GM18520 (cell line): ENCODE measurements at regions not wholly inside any gene's neighbourhood (a gene's known extent, or its start where the extent isn't known, plus 50 kb on each side); places are given as distances from the start of the nearest gene placed in this dataset.
"Not testable (repeated sequence)": the region's sequence is repeated elsewhere in the genome, so short reads cannot be mapped to it uniquely, and the experiment has no call there.

Source experiments
- ATAC-seq: cut with Tn5 transposase; IDR thresholded peaks from one replicate; pipeline ENCODE4 v1.9.1; 2021; ENCODE audit not compliant: unreplicated experiment

- ATAC-seq = no peak
These were observed 104.5 kb upstream of the UGP2 start for GRCh38 chr2:63737081-63737751.

DNA sequence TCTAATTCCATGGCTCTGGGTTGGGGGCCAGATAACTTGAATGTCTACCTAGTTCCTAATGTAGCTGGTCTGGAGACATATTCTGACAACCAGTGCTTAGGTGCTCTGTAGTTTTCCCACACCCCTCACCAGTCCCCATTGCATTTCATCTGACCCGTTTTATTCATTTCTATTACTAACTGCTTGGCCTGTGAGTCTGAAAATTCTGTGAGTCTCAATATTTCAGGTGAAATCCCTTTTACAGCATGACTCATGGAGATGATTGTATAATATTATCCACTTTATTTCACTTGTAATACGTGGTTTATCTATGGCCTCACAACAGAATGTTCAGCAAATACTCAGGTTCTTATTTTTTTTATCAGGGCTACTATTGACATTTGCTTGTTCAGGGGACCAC is 103.7 kb upstream of the UGP2 start:
- ATAC-seq = no peak

- not testable (repeated sequence) for ATAC-seq
These were observed 102.5 kb upstream of the UGP2 start for GRCh38 chr2:63739180-63739579.

DNA sequence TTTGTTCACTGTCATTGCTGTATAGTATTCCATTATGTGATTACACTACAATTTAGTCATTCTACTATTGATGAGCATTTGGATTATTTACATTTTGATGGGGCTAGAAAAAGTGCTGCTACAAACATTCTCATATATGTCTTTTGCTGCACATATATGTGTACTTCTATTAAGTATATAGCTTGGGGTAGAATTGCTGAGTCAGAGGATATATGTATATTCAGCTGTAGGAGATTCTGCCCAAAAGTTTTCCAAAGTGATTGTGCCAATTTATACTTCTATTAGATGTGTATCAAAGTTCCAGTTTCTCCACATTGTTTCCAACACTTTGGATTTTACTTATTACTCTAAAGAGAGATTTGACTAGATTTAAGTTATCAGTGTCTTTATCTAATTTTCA is 101.7 kb upstream of the UGP2 start:
- ATAC-seq = no peak

DNA sequence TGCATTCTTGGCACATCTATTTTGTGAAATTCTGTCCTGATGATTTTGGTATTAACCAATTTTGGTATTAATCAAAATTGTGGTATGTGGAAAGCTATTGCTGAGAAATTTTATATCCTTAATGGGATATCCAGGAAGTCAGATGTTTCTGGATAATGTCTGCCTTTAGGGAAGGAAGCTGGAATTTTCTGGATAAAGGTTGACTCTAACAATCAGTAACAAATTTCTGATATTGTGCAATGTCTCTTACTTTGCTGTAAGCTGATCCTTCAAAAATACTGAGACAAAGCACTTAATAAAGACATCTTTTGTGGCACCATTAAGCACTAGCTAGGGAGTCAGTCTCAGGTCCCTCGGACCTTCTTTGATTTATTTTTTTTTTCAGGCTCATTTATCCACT is 100.8 kb upstream of the UGP2 start:
- ATAC-seq = no peak

GRCh38 chr2:63741884-63742579 is 99.7 kb upstream of the UGP2 start:
- no peak for ATAC-seq

DNA sequence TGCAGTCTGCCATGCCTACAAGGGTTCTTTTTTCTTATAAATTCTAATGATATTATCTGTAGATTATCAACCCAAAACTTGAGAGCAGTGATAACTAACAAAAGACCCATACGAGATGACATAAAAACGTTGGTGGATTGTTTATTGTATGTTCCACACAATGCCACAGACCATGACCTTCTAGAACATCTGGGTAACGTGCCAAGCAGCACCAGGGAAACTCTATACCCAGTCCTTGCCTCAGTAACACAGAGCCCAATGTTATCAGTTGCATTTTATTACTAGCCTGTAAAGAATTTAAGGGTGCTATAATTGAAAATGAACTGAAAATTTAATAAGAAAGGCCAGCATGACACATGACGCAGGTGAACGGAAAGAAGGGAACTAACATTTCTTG is 99.1 kb upstream of the UGP2 start:
- no peak for ATAC-seq

- ATAC-seq = no peak
These were observed 98.3 kb upstream of the UGP2 start for GRCh38 chr2:63743170-63743981.

GRCh38 chr2:63743982-63744966 is 97.4 kb upstream of the UGP2 start:
- ATAC-seq = no peak

GRCh38 chr2:63746548-63746947 is 95.1 kb upstream of the UGP2 start:
- not testable (repeated sequence) for ATAC-seq

DNA sequence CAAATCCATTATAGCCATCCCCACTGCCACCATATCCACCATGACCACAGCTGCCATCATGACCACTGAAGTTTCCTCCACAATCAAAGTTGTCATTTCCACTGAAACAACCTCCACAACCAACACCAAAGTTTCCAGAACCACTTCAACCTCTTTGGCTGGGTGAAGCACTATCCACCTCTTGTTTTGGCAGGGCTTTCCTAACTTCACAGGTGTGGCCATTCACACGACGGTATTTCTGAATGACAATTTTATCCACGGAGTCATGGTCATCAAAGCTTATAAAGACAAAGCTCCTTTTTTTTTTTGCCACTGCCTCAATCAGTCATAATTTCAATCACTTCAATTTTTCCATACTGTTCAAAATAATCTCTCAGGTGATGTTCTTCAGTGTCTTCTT is 89.8 kb upstream of the UGP2 start:
- ATAC-seq = no peak

GRCh38 chr2:63755216-63755615 is 86.5 kb upstream of the UGP2 start:
- ATAC-seq = no peak

- no peak for ATAC-seq
These were observed 85.7 kb upstream of the UGP2 start for GRCh38 chr2:63755965-63756364.

GRCh38 chr2:63763391-63763941 is 78.2 kb upstream of the UGP2 start:
- ATAC-seq = no peak

DNA sequence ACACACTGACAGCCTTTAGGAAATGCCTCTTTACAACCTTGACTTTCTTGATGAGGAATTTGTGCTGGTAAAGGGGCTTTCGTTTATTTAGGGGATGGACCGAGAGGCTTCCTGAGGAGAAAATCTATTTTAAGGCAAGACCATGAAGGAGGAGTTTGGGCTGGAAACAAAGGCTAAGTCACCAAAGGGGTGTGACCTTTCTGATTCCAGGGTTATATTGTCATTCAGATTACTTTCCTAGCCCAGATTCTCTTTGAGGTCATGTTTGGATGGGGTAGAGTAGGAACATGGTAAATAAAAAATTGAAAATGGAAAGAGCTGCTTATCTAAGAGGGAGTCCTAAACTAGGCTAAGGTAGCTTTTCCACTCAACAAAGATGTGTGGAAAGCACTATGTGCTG is 77.1 kb upstream of the UGP2 start:
- ATAC-seq = no peak

- ATAC-seq = no peak
These were observed 76.6 kb upstream of the UGP2 start for GRCh38 chr2:63765117-63765516.

DNA sequence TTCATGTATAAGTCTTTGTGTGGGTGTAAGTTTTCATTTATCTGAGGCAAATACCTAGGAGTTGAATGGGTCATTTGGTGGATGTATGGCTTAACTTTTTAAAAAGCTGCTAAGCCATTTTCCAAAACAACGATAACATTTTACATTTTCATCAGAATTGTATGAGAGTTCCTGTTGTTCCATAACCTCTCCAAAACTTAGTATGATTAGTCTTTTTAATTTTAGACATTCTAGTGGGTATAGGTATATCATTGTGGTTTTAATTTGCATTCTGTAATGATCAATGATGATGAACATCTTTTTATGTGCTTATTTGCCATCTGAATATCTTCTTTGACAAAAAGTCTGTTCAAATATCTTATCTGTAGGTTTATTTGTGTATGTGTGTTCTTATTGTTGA is 74.4 kb upstream of the UGP2 start:
- no peak for ATAC-seq

- ATAC-seq = no peak
These were observed 73.6 kb upstream of the UGP2 start for GRCh38 chr2:63768051-63768450.

DNA sequence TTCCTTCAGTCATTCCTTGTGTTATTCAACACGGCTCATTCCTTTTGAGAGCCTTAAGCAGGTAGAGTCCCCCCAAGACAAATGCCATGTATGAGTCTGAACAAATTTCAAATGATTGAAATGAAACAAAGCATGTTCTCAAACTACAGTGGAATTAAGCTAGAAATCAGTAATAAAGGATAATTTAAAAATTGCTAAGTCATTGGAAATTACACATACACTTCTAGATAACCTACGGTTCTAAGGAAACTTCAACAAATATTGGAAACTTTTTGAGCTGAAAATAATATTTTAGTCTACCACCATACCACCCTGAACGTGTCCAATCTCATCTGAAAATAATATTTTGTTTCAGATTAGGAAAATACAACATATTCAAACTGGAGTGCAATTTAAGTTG is 71.8 kb upstream of the UGP2 start:
- ATAC-seq = no peak

GRCh38 chr2:63772061-63772460 is 69.6 kb upstream of the UGP2 start:
- ATAC-seq = no peak

- ATAC-seq = no peak
These were observed 66.5 kb upstream of the UGP2 start for GRCh38 chr2:63775191-63775590.
